Cardiac septum (tissue), 1 donor: ENCODE measurements at regions not wholly inside any gene's neighbourhood (a gene's known extent, or its start where the extent isn't known, plus 50 kb on each side); places are given as distances from the start of the nearest gene placed in this dataset.
"Not testable (repeated sequence)": the region's sequence is repeated elsewhere in the genome, so short reads cannot be mapped to it uniquely, and the experiment has no call there.

ENCODE experiments used
- DNase-seq: peaks from one replicate; pipeline ENCODE4 v3.0.0-alpha.2; 2020; ENCODE audit warnings: low spot score
- intact Hi-C: fragments of 100-400 bp; cut with DNase I; formaldehyde crosslinking; loops from one replicate; pipeline ENCODE4 v1.14.0; 2022
- donor health status: DM: no; HTN: no; CAD: no.

GRCh38 chr5:159783726-159784247, 132.5 kb upstream of the ADRA1B start:
- no peak for DNase-seq
- intact Hi-C loops: no loop called here

- DNase-seq: no peak
- intact Hi-C loops: no loop called here
Measured at GRCh38 chr5:159784993-159785392, 131.3 kb upstream of the ADRA1B start.

- intact Hi-C loops: no loop called here
- DNase-seq: no peak
Measured at GRCh38 chr5:159785656-159786055, 130.6 kb upstream of the ADRA1B start.

GRCh38 chr5:159786201-159786600, 130.1 kb upstream of the ADRA1B start:
- intact Hi-C loops: no loop called here
- DNase-seq: no peak

DNA sequence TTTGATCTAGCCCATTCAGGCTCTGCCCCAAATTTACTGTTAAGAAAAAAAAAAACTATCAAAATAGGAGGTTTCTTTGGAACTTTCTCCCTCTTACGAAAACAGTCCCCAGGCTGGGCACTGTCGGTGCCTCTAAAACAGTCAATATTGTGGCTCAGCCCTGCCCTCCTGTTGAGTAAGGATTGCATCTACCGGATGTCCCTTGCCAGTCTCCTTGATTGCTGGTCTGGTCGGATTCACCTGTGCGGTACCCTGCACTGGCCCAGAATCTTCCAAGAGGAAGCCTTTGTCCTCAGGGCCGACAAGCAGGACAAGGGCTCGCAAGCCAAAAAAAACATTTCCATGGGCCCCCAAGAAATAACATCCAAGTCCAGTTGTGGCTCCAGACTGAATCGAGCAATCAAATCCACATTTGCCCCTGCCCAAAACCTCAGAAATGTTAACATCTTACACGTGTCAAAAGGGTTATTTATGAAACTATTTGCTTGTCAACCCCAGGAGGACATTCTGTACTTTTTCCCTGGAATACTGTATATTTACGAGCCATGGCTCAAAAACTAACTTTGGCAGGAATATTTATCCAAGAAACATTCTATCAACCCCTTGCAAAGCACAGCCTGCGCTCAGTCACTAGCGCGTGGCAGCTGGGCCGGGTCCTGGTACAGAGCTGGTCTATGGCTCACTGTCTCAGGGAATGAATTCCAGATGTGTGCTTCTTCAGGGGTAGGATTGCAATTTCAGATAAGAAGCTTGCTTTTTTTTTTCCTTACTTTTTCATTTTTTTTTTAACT, 129.2 kb upstream of the ADRA1B start:
- DNase-seq: no peak
- intact Hi-C loops: no loop called here

DNA sequence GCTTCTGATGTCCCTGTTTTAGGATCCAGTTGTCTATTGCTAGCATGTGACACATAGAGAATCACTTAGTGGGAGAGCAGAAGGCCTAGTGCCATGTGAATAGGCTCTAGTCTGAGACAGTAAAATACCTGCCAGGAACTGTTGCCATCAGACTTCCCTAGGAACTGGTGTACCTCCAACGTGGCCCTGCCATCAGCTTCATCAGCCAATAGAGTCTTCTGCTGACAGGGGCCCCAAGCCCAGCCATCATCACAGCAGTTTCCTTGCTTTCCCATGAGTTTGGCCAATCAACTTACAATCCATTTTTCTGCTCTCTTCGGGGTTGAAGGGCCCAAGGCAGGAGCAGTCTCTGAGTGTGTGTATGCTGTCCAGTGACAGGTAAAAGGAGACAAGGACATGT, 128.4 kb upstream of the ADRA1B start:
- DNase-seq: no peak
- intact Hi-C loops: no loop called here

DNA sequence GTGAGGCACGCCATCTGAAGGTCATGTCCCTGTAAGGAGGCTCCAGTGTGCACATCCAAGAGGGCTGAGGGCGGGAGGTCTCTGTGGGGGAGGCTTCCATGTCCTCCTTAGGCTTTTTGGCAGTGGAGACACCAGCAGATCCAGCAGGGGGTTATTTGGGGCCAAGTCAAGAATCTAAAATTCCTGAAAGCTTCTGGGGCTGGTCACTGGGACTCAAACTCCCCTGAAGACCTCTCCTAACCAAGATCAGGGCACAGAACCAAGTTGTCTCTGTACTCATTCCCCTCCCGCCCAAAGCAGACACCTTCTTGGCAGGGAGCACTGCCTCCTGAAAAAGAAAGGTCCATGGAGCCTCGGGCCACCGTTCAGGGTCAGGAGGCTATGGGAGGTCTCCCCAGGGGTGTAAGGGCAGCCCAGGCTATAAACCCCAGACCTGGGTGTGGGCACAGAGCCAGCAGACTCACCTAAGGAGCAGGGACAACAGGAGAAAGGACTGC, 127.4 kb upstream of the ADRA1B start:
- no peak for DNase-seq

DNA sequence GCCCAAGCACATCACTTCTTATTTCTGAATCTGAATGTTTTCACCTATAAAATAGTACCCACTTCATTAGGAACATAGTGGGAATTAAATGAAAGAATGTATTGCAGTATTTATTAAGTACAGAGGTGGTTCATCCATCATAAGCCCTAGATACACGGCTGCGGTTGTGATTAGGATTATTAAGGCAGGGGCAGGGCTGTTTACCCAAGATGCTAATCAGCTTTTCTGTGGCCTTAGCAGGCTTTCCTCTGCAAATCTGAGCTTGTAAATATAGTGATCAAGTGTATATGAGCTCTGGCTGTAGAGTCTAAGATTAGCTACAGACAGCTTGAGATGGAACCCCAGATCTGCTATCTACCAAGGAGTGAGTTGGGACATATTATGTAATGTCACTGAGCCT, 124.1 kb upstream of the ADRA1B start:
- DNase-seq: no peak
- intact Hi-C loops: no loop called here

More for the DNA sequence above, 127.4 kb upstream of the ADRA1B start:
- intact Hi-C loops: no loop called here

DNA sequence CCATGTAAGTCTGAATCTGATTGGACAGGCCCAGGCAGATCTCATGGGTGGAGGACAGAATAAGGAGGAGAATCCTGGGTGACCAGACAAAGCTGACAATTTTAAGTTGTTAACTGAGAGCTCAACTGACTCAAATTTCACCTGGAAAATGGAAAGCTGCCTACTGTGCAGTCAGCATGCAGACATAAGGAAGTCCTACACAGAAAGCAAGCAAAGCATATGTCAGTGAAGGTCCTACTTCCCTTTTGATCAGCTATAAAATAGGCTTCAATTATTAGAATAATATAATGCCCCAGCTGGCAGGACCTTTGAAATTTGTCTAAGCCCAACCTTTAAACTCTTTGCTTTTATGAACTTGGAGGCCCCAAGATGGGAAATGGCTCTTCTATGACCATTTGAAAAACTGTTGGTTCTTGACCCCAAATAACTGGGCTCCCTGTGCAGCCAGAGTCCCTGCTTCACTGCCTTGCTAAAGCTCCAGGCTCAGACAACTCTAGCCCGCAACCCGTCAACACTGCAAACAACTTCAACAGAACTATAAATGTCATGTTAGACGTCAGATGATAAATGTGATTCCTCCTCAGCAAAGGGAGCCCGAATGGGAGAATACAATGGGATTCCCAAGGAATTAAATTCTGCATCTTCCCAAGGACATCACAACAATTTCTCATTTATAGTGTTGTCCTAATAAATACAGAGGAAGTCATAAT, 118.9 kb upstream of the ADRA1B start:
- DNase-seq: no peak
- intact Hi-C loops: no loop called here

DNA sequence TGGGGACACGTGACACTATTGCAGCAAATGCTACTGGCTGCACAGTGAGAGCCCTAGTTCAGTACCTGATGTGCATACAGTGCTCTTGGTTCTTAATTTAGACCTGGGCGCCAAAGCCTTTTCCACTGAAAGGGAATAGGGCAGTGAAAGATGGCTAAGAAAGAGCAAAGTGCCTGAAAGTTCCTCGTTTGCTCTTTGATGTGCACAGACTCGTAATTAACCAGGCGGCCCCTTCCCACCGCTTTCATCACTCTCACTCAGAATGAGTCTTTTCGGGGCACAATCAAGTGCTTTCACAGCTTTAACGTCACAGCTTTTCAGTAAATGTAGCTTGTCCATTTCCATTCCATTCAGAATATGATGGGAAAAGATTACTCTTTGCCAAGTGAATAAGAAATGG, 116.6 kb upstream of the ADRA1B start:
- intact Hi-C loops: no loop called here
- no peak for DNase-seq

DNA sequence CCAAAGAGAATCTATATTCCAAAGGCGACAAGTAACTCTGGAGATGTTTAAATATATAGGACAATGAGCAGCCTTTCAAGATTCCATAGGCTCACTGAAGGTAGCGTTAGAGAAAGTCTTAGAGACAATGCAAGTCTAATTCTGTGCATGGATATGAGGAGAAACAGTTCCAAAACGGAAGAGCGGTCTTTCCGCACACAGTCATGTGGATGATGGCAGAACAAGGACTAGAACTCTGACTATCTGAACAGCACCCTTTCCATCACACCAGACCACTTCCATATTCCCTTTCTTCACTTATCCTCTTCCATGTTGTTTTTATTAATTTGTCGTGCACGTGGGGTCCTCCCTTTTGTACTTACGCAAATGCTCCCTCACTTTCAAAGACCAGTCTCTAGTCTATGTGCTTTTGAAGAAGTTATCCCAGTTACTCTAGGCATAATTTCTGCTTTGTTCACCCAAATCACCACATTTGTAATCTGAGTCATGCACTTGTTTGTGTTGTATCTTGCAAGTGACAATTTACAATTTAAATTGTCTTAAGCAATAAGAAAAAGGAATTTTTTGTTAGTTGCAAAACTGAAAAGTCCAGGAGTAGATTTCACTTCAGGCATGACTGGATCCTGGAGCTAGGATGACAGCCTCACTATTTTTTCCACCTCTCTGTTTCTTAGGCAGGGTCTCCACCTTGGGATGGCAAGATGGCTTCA, 116.0 kb upstream of the ADRA1B start:
- intact Hi-C loops: no loop called here
- no peak for DNase-seq

GRCh38 chr5:159801303-159801702, 115.0 kb upstream of the ADRA1B start:
- DNase-seq: no peak
- intact Hi-C loops: no loop called here

DNA sequence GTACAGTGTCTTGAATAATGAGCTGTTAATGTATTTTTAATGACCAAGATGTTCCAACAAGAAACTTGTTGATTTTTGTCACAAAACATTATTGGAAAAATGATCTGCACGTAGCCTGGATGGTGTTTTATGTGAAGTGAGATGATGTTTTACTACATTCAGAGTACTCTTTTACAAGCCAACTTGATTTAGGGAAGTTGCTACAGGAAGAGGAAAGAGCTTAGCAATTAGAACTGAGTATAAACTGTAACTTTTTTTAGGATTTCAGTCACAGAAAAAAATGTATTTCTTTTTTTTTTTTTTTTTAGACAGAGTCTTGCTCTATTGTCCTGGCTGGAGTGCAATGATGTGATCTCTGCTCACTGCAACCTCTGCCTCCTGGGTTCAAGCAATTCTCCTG, 113.6 kb upstream of the ADRA1B start:
- DNase-seq: no peak
- intact Hi-C loops: no loop called here

- intact Hi-C loops: no loop called here
- DNase-seq: no peak
Measured at GRCh38 chr5:159804121-159804520, 112.2 kb upstream of the ADRA1B start.

DNA sequence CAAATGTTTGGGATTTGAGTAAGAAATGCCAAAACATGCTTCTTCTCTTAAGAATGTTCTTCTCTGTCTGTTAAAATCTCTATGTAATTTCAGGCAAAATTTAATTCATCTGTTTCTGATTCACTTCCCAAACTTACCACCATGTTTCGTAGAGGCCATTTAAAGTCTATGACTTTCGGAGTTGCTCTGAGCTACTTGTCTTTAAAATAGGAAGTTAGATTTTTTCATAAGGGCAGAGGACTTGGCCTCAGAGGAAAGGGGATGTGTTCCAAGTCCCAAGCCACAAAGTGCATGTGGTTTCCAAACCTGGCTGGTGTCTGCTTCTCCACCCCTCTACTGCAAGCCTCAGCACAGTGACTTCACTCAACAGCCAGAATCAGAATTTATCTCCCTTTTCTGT, 111.3 kb upstream of the ADRA1B start:
- no peak for DNase-seq
- intact Hi-C loops: no loop called here

- intact Hi-C loops, DNase-seq: not testable (repeated sequence)
Measured at GRCh38 chr5:159807135-159807534, 109.1 kb upstream of the ADRA1B start.

DNA sequence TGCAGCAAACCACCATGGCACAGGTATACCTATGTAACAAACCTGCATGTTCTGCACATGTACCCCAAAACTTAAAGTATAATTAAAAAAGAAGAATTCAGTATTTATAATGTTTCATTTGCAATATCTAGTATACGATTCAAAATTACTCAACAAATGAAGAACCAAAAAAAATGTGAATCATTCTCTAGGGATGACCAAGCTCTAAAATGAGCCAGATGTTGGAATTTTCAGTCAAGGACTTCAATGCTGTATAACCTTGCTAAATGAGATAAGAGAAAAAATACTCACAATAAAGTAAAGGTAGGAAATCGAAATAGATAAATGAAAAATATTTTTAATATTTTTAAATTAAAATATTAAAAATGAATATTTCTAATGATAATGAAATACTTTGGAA, 108.7 kb upstream of the ADRA1B start:
- DNase-seq: no peak
- intact Hi-C loops: no loop called here

GRCh38 chr5:159811712-159812111, 104.6 kb upstream of the ADRA1B start:
- DNase-seq: no peak
- intact Hi-C loops: no loop called here

- DNase-seq, intact Hi-C loops: not testable (repeated sequence)
Measured at GRCh38 chr5:159812759-159813158, 103.5 kb upstream of the ADRA1B start.

DNA sequence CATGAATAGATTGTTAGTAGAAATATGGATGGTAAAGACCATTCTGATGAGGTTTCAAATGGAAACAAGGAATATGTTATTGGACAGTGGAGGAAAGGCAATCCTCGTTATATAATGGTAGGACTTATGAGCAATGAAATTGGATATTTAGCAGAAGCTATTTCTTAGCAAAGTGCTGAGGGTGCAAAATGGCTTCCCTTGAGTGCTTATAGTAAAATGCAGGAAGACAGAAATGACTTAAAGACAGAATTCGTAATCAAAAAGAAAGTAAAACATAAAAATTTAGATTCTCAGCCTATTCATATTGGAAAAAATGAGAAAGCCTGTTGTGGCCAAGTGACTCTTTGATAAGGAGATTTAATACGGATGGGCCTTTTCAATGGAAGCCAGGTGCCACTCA, 102.1 kb upstream of the ADRA1B start:
- no peak for DNase-seq
- intact Hi-C loops: no loop called here
